Small intestine (tissue), 7 donors: ENCODE measurements at regions not wholly inside any gene's neighbourhood (a gene's known extent, or its start where the extent isn't known, plus 50 kb on each side); places are given as distances from the start of the nearest gene placed in this dataset.

ENCODE experiments used
- DNase-seq, 2 donors: peaks; one replicate each; pipeline versions ENCODE4 v3.0.0 to v3.0.0-alpha.2; 2013
- FAIRE-seq: peaks from 2 replicates; lab custom pipeline; 2012; peaks lifted over from hg19 to GRCh38; lab: Jason Lieb, UNC
- H3K27ac ChIP-seq, 3 donors: one replicate each; pipeline ENCODE4 v1.5.1; 2013; ENCODE audit warnings: low read length in 2 of 3, mild to moderate bottlenecking in 2 of 3, control low read depth in 1 of 3, inconsistent platforms in 1 of 3, low read depth in 1 of 3, moderate library complexity in 1 of 3
- H3K27me3 ChIP-seq, 3 donors: one replicate each; pipeline ENCODE4 v1.6.1; 2013; ENCODE audit warnings: low read length in 3 of 3, inconsistent platforms in 1 of 3; ENCODE audit not compliant: control insufficient read depth in 3 of 3, insufficient read depth in 3 of 3
- H3K36me3 ChIP-seq, 3 donors: one replicate each; pipeline ENCODE4 v1.6.1; 2013; ENCODE audit warnings: low read length in 3 of 3, inconsistent platforms in 1 of 3, low read depth in 1 of 3, mild to moderate bottlenecking in 1 of 3, moderate library complexity in 1 of 3; ENCODE audit not compliant: control insufficient read depth in 3 of 3, insufficient read depth in 2 of 3
- H3K4me1 ChIP-seq, 3 donors: one replicate each; pipeline ENCODE4 v1.6.1; 2013; ENCODE audit warnings: low read length in 2 of 3, inconsistent platforms in 1 of 3, low read depth in 1 of 3, mild to moderate bottlenecking in 1 of 3, moderate library complexity in 1 of 3; ENCODE audit not compliant: control insufficient read depth in 3 of 3, insufficient read depth in 2 of 3
- H3K4me3 ChIP-seq, 3 donors: one replicate each; pipeline ENCODE4 v1.5.1; 2013; ENCODE audit warnings: low read length in 3 of 3, control low read depth in 1 of 3, inconsistent platforms in 1 of 3, low read depth in 1 of 3, mild to moderate bottlenecking in 1 of 3, moderate library complexity in 1 of 3
- H3K9me3 ChIP-seq, 2 donors: one replicate each; pipeline ENCODE4 v1.6.1; 2013; ENCODE audit warnings: low read depth in 1 of 2, low read length in 1 of 2; ENCODE audit not compliant: control insufficient read depth in 2 of 2, insufficient read depth in 1 of 2
- WGBS, 3 donors: extraction: QIAGEN DNeasy Blood & Tissue Kit; methylation state at CpG; one replicate each; pipeline ENCODE4 v1.1.7; 2013; 5-methylcytosine and 5-hydroxymethylcytosine counted together
- donor health status: healthy with polysubstance abuse.
- donor health status: control.
- donor health status: control.
- donor health status: Bipolar disorder and iron deficiency.
- donor health status: healthy.

DNA sequence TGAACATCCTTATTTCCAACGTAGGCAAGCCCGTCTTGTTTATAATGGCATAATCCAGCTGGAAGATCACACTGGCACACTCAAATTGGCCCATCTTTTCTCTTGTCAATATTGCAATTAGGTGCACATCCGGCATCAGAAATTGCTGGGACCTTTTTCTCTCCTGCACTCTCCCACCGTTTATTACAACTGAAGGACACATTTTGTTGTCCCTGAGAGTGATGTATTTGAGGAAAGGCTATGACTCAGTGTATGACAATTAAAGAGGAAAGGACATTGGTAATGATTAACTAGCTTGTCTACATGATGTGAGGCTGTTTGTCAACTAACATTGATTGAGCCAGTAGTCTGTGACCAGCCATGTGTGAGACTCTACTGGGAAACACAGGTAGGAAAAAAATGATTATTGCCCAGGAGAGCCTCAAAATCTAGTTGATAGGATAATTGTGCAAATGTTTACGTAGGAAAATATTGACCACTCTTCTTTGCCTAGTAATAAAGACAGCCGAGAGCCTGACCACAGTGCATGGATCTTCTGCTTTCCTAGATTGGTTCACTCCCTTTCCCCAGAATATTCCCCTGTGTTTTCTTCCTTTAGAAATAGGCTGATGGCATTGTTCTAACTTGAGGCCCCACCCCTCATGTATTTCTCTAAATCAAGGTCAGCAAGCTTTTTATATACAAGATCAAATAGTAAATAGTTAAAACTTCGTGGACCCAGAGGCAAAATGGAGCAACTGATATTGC lies 230.0 kb upstream of the BTBD3 start:
- FAIRE-seq = no peak
- H3K36me3 ChIP-seq = no peaks in the 10 kb centered on the region
- H3K27me3 ChIP-seq = peaks cover 0 to 15% (median 0%) of the 10 kb centered on the region in 3 donors
- H3K27ac ChIP-seq = peak overlapping the region in 1 of 3 donors; percentile 11
- 16 to 53% (median 28%) methylated on average over 7 of the region's 7 CpGs for WGBS, 3 donors
- H3K4me3 ChIP-seq = no peak overlapping the region
- DNase-seq = peak; percentile 41 to 62
- H3K9me3 ChIP-seq = no peaks in the 10 kb centered on the region
- peaks cover 0 to 6% (median 5%) of the 10 kb centered on the region in 3 donors for H3K4me1 ChIP-seq

DNA sequence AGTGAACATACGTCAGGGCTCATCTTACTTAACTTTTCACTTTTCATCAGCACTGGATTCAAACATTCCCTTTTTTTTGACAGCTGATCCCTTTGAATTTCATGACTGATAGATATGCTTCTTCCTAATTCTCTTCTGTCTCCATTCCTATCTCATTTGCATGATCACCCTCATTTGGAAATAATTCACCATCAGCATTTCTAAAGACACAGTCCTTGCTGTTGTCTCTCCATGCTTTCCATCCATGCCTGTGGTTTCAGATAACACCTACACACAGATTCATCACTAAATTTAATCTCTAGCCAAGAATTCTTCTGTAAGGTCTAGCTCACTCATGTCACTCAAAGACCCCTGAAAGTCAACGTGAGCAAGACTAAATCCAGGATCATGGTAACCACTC lies 228.4 kb upstream of the BTBD3 start:
- no peaks in the 10 kb centered on the region for H3K36me3 ChIP-seq
- H3K27me3 ChIP-seq = peaks cover 0 to 15% (median 0%) of the 10 kb centered on the region in 3 donors
- no peaks in the 10 kb centered on the region for H3K9me3 ChIP-seq
- FAIRE-seq = no peak
- WGBS, 3 donors = 80 to 93% (median 88%) methylated on average over 2 of the region's 2 CpGs
- no peak for DNase-seq
- H3K4me3 ChIP-seq = no peak overlapping the region
- H3K27ac ChIP-seq = no peak overlapping the region
- H3K4me1 ChIP-seq = peaks cover 0 to 6% (median 5%) of the 10 kb centered on the region in 3 donors

DNA sequence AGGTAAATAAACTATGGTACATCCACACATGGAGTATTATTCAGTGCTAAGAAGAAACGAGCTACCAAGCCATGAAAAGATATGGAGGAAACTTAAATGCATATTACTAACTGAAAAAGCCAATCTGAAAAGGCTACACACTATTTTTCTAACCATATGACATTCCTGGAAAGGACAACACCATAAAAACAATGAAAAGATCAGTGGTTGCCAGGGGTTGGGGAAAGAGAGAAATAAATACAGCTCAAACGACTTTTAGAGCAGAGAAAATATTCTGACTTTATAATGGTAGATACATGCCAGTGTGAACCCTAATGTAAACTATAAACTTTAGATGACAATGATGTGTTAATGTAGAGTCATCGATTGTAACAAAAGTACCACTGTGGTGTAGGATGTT lies 225.9 kb upstream of the BTBD3 start:
- peaks cover 0 to 4% (median under 1%) of the 10 kb centered on the region in 3 donors for H3K4me1 ChIP-seq
- H3K27me3 ChIP-seq = peaks cover 0 to 6% (median 0%) of the 10 kb centered on the region in 3 donors
- FAIRE-seq (no peak), DNase-seq (no peak)
- H3K36me3 ChIP-seq = no peaks in the 10 kb centered on the region
- H3K9me3 ChIP-seq = no peaks in the 10 kb centered on the region
- WGBS, 3 donors = 56 to 66% (median 65%) methylated on average over 3 of the region's 3 CpGs
- no peak overlapping the region for H3K4me3 ChIP-seq
- no peak overlapping the region for H3K27ac ChIP-seq

DNA sequence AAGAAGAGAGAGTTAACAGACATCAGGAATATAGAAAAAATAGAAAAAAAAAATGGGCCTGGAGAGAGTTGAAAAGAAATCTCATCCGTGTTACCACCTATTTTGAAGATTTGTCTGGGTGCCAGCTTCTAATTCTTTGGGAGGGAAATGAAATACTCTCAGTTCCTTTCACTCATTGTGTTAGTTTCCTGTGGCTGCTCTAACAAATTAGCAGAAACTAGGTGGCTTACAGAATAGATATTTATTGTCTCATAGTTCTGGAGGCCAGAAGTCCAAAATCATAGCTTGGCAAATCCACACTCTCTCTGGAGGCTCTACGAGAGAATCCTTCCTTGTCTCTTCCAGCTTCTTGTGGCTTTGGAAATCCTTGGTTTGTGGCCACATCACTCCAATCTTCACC lies 225.1 kb upstream of the BTBD3 start:
- Histone ChIP-seq H3K36me3 (no peaks in the 10 kb centered on the region), H3K9me3 (no peaks in the 10 kb centered on the region), H3K27ac (no peak overlapping the region), H3K27me3 (no peaks in the 10 kb centered on the region), H3K4me3 (no peak overlapping the region), H3K4me1 (no peaks in the 10 kb centered on the region)
- 55 to 69% (median 64%) methylated on average over 2 of the region's 2 CpGs for WGBS, 3 donors
- no peak for FAIRE-seq
- DNase-seq = no peak

DNA sequence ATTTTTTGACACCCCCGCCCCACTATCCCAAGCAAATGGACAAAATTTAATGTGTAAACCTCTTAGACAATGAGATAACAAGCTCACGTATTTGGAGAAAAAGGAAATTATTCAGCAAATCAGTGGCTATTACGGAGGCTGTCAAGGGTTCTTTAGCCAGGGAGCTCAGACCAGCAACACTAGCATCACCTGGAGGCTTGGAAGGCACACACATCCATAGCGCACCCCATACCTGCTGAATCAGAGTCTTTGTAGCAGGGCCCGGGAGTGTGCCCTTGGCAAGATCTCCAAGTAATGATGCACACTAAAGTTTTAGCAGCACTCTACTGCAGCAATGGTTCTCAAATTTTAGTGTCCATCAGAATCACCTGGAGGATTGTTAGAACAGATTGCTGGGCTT lies 223.2 kb upstream of the BTBD3 start:
- no peak for FAIRE-seq

DNA sequence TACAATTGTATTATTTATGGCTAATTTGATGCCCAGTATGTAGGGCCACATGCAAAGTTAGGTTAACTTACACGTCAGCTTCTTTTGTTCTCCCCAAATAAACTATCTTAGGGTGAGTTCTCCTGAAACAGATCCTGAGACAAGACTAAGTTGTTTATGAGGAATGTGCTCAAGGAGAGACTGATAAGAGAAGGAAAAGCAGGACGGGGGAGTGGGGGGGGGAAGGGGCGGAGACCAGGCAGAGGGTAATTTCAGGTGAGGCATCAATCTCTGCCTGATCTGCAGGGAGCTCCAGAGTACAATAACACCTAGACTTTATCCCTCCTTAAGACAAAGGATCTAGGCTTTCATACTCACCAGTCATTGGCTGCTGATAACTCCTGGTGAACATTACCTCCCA lies 220.6 kb upstream of the BTBD3 start:
- no peaks in the 10 kb centered on the region for H3K4me1 ChIP-seq
- FAIRE-seq (no peak), DNase-seq (no peak)
- no peaks in the 10 kb centered on the region for H3K36me3 ChIP-seq
- H3K9me3 ChIP-seq = no peaks in the 10 kb centered on the region
- no peak overlapping the region for H3K27ac ChIP-seq
- WGBS, 3 donors = 39 to 73% (median 51%) methylated on average over 3 of the region's 3 CpGs
- H3K4me3 ChIP-seq = no peak overlapping the region
- no peaks in the 10 kb centered on the region for H3K27me3 ChIP-seq

More for the DNA sequence above, 223.2 kb upstream of the BTBD3 start:
- H3K27ac ChIP-seq = no peak overlapping the region
- H3K9me3 ChIP-seq = no peaks in the 10 kb centered on the region
- H3K36me3 ChIP-seq = no peaks in the 10 kb centered on the region
- whole genome bisulfite sequencing, 3 donors = 86 to 91% (median 90%) methylated on average over 5 of the region's 5 CpGs
- no peaks in the 10 kb centered on the region for H3K4me1 ChIP-seq
- H3K4me3 ChIP-seq = no peak overlapping the region
- no peak for DNase-seq
- no peaks in the 10 kb centered on the region for H3K27me3 ChIP-seq

DNA sequence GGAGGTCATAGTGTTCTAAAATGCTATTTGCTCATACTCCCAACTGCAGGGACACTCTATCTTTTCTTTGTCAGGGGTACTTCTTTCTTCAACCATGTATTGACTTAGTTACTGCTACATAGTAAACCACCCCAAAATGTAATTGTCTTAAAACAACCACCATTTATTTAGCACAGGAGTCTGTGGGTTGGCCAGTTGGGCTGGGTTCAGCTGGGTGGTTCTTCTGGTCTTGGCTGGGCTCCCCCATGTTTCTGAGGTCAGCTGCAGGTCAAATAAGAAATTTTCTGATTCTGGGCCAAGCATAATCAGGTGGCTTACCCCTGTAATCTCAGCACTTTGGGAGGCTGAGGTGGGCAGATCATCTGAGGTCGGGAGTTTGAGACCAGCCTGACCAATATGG lies 220.0 kb upstream of the BTBD3 start:
- no peaks in the 10 kb centered on the region for H3K36me3 ChIP-seq
- no peaks in the 10 kb centered on the region for H3K27me3 ChIP-seq
- FAIRE-seq (no peak), DNase-seq (no peak)
- no peak overlapping the region for H3K4me3 ChIP-seq
- no peaks in the 10 kb centered on the region for H3K4me1 ChIP-seq
- 74 to 100% (median 98%) methylated on average over 1 of the region's 1 CpG for WGBS, 3 donors
- H3K9me3 ChIP-seq = no peaks in the 10 kb centered on the region
- no peak overlapping the region for H3K27ac ChIP-seq

DNA sequence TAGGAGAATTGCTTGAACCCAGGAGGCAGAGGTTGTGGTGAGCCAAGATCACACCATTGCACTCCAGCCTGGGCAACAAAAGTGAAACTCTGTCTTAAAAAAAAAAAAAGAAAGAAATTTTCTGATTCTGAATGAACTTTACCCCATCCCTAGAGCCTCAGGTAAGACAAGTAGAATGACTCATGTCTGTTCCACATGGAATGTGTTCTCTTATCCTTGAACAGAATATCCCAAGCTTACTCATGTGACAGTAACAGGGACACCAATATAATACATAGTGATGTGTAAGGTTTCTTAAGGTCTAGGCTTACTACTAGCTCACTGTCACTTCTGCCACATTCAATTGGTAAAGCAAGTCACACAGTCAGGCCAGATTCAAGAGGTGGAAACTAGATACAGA lies 219.6 kb upstream of the BTBD3 start:
- Histone ChIP-seq H3K27me3 (no peaks in the 10 kb centered on the region), H3K4me3 (no peak overlapping the region), H3K36me3 (no peaks in the 10 kb centered on the region), H3K4me1 (no peaks in the 10 kb centered on the region), H3K27ac (no peak overlapping the region), H3K9me3 (no peaks in the 10 kb centered on the region)
- no peak for FAIRE-seq
- DNase-seq = no peak

DNA sequence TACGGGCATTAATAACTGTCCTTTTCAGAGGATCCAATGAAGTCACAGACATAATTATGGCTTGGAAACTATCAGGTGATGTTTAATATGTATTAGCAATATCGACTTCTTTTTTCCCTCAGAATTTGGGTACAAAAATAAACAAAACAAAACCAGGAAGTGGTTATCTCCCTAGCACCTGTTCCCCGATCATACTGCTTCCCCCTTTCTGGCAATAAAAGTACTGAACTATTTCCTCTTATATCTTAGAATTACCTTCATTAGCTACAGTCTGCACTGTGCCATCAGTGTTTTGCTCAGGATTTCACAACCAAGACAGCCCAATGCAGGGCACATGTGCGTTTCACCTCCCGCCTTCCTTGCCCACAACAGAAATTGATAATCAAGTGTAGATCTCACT lies 216.9 kb upstream of the BTBD3 start:
- H3K4me1 ChIP-seq = no peaks in the 10 kb centered on the region
- no peak overlapping the region for H3K4me3 ChIP-seq
- no peak for DNase-seq
- no peak for FAIRE-seq
- no peaks in the 10 kb centered on the region for H3K9me3 ChIP-seq
- no peaks in the 10 kb centered on the region for H3K27me3 ChIP-seq
- WGBS, 3 donors = 20 to 45% (median 31%) methylated on average over 5 of the region's 5 CpGs
- H3K27ac ChIP-seq = no peak overlapping the region
- H3K36me3 ChIP-seq = no peaks in the 10 kb centered on the region
